Frontal cortex (tissue), 3 donors: ENCODE measurements at regions not wholly inside any gene's neighbourhood (a gene's known extent, or its start where the extent isn't known, plus 50 kb on each side); places are given as distances from the start of the nearest gene placed in this dataset.

Experiments used
- DNase-seq, 2 donors: peaks; one replicate each; pipeline ENCODE4 v3.0.0; 2012; ENCODE audit warnings: low spot score in 2 of 2
- FAIRE-seq: peaks from 2 replicates; lab custom pipeline; 2012; peaks lifted over from hg19 to GRCh38; lab: Jason Lieb, UNC
- donor health status: control.
- donor health status: control.
- donor health status: control.

DNA sequence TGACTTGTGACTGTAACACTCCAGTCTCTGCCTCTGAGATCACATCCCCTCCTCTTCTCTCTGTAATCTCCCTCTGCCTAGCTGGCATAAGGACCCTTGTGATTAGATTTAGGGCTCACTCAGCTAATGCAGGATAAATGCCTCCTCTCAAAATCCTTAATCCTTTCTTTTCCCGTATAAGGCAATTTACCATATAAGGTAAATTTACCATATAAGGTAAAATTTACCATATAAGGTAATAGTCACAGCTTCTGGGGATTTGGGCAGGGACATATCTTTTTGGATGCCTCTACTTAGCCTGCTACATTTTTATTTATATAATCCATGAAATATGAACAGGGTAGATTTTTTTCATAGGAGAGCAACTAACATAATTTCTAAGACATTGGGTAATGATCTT is 318.0 kb upstream of the PUM3 start:
- DNase-seq = no peak
- FAIRE-seq = no peak

DNA sequence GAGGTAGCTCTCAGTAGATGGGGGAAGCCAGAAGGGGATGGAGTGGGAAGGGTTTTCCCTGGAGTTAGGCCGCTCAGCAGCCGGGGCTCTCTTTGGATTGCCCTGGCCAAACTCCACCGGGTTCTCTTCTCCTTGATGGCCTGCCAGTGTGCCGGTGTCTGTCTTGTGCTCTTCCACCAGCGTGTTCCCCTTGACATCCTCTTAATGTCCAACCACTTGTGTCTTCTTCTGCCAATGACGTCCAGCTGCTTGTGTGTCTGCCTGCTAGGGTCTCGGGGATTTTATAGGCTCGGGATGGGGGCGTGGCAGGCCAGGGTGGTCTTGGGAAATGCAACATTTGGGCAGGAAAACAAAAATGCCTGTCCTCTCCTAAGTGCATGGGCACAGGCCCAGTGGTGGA is 313.1 kb upstream of the PUM3 start:
- no peak for FAIRE-seq
- no peak for DNase-seq

DNA sequence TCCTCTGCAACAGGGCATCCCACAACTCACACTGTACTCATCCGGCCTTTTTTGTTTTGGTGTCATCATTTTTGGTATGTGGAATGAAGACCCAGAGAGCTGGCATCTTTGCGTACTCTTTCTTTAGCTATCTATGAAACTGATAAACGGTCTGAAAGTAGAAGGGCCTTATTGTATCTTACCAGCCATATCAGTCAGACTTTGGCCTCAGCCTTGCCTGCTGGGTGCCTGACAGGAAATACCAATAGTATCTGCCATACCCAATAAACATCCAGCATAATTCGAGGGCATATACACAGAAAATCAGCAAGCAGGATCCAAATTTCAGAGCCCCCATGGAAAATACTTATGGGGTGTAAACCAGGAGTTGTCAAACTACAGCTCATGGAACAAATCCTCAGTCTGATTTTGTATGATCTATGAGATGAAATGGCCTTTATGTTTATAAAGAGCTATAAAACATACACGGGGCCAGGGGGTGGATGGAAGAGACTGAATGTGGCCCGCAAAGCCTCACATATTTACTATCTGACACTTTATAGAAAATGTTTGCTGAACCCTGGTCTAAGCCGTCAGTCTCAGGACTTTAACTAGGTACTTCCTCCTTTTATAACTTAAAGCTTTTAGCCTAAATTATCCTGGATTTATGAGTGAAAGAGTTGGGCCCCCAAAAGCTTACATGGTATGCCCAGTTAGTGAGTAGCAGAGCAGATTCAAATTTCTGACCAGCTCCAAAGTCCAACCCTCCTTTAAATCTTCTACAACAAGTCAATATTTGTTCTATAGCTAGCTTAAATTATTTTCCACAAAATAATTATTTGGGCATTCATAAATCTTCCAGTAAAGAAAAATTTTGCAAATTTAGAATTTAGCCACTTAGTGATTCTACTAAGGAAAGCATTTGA is 308.0 kb upstream of the PUM3 start:
- DNase-seq = no peak
- no peak for FAIRE-seq

DNA sequence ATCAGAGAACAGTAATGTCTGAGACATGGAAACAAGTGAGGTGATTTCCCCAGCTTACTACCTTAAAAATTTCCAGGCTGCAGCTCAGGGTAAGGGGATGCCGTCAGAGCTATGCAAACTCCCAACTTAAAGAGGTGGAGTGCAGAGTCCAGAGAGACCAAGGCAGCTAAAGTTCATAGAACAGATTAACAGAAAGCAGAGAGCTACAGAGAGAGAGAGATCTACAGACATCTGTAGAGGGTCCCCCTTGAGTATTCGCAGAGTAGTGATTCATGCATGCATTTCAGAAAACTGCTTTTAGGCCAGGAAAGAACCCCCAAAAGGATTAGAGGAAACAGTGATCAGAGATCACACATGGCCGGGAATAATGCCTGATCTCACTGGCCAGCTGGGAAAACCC is 306.2 kb upstream of the PUM3 start:
- DNase-seq (no peak), FAIRE-seq (no peak)

DNA sequence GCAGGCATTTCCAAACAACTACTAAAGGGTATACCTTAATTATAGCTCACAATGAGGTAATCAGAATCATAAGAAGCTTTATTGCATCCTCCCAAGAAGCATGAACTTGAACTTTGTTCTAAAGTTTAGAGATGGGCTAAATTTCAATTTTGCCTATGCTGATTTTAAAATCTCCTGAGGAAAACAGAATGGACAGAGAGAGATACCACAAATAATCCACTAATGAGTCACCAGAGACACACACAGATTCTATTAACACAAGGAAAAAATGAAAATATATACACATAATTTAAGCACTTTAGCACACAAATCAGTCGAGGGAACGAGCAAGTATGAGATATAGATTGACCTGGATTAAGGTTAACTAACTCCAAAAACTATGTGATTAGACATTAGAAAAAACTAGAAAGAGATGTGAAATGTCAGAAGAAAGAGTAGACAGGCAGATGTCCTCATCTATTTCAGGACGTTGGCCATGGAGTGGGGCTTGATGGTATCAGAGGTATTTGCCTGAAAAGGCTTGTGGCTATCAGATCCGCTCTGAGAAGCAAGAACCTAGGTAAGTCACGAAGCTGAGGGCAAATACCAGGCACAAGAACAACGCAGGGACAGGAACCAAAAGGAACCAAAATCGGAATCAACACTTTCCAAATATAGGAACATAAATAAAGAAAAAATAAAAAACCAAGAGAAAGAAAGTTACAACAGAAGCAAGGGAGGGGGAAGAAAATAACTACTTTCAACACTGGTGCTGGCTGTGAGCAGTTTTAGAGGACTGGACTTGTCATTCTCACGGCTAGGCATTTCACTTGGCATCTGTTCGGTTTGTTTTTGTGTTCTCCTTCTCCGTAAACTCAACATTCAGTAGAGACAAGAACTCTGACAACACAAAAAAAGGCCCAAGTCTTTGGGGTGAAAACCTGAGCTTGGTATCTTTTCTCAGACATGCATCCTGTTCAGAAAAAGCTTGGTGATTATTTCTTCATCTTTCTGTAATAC is 294.6 kb upstream of the PUM3 start:
- DNase-seq (no peak), FAIRE-seq (no peak)

DNA sequence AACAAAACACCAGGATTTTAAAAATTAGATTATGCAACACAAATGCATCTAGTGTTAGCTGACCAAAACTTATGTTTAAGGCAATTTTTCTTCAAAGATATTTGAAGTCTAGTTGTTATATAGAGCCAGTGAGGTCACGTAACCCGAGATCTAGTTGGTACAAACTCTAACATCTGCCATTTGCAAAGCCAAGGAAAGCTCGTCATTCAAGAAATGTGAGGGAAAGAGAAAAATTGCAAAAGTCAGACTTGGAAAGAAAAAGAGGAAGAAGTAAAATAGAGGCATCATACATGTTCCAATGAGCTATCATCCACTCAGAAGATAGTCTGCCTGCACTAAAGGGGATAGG is 293.4 kb upstream of the PUM3 start:
- DNase-seq (no peak), FAIRE-seq (no peak)

DNA sequence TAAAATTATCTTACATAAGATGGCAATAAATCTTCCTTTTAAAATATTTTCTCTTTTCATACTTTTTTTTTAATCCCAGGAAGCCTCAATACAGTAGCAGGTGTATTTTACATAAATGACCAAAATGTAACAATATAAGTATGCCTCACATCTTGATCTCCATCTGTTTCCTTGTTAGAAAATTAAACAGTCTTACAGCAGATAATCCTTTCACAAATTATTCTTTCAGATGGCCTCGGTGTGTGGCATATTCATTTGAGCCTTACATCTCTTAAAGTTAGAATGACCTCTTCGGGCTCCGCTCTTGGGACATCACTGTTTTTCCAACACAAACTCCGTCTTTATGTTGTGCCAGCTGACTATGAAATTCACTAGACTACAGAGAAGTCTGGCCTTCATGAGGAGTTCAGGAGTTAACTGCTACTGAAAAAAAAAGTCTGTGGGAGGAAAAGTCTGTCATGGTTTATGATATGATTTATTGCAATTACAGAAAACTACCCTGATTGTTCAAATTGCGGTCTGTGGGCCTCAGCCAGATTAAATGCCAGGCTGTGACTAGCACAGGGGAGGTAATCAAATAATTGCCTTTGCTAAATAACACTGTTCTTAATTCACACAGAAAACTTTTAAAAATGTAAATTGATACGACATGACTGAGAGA is 292.9 kb upstream of the PUM3 start:
- FAIRE-seq = no peak
- no peak for DNase-seq

DNA sequence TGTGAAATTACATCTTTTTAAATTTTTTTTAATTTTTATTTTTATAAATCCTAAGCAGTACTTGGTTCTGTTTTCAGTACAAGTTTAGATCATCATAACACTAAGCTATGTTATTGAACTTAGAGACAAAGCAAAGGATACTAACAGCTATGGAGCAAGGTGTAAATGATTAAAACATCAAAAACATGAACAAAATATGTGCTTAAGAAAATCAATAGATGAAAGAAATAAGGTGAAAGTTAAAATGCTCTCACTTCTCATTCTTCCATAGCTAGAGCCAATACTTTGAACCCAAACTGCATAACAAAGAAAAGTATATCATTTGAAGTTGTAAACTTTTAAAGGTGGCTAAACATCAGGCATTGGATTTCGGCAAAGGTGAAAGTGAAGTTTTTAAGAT is 292.3 kb upstream of the PUM3 start:
- DNase-seq (no peak), FAIRE-seq (no peak)

DNA sequence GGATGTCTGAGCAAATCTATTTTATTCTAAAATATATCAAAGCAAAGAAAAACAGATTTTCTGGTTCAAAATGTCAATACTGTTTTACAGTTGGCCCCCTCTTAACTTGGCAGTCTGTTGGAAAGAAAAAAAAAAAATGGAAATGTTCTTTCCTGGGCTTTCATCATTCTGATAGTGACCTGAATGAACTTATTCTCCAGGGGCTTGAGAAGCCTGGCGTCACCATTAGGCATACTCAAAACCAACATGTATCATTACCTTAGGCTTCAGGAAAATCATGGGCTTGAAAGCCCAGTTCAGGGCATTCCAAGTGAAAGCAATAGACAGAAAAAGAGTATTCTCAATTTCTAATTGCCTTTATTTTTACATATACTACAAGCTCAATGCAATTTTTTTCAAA is 283.7 kb upstream of the PUM3 start:
- FAIRE-seq (no peak), DNase-seq (no peak)

DNA sequence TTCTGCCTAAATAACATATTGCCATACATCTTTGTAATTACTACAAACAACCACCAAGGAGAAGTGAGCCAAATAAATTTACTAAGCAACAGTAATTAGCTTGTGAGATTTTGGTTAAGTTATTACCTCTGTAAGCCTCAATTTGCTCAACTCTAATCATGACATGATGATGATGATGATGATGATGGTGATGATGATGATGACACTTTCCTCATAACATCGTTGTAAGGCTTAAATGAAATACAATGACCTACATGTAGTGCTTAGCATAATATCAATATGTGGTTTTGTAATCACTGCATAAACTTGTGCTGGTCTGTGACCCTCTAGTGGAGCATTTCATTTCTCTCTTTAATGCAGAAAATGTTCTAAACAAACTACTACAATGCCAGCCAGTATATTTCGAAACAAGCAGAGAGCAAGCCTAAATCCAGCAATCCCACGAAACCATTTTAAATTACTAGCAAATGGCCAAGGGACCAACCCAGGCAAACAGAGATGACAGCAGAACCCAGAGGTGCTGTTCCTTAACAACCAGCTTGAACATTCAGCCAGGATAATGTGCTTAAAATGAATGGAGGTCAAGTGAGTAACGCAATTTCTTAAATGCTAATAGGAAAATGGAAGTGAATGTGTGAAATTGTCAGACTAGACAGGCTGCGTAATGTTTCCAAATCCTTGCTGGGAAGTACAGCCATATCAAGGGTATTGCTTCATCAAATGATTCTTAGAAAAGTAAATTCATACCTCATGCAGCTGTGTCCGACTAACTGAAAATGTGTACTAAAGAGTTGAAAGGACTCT is 281.9 kb upstream of the PUM3 start:
- no peak for FAIRE-seq
- no peak for DNase-seq

DNA sequence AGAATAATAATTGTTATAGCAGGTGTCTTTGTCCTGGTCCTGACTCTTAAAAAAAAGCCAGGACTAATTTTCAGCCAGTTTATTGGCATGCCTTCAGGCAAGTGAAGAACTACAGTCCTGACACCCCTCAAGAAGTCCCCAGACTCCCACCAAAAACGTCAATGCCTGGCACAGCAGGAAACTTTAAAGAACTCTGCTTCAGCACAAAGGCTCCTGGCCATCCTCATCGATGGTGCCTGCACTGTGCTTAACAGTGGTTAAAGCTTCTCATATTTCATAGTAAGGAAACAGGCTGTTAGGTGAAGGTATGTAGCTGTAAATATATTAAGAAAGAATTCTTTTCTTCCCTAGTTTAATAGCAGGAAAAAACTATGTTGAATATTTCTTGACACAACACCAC is 280.1 kb upstream of the PUM3 start:
- DNase-seq (no peak), FAIRE-seq (no peak)

DNA sequence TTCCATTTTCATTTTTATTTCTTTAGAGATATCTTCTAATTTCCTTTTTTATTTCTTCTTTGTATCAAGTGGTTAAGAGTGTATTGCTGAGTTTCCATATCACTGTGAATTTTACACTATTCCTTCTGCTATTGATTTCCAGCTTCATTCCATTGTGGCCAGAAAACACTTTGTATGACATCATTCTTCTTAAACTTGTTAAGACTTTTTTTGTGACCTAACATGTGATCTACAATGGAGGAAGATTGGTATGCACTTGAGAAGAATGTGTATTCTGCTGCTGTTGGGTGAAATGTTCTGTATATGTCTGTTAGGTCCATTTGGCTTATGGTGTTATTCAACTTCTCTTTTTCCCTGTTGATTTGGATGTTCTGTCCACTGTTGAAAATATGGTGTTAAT is 274.2 kb upstream of the PUM3 start:
- DNase-seq (no peak), FAIRE-seq (no peak)

DNA sequence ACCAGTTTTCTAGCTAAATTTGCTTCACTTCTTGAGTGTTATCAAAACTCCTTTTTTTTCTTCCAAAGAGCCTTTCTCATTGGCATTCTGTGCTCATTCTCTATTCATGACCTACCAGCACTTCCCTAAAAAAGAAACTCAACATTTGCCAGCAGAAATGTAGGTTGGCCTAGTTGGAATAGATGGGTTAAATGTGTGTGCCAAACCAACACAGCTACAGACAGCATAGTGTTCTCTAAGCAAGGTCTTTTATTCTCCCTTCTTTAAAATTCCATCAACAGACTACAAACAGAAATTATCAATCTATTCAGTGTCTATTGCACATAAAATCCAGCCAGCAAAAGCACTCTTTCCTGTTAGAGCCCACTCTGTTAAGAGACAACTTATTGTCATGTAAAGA is 255.8 kb upstream of the PUM3 start:
- DNase-seq = peak in 1 of 2 donors; percentile 12
- FAIRE-seq = no peak

DNA sequence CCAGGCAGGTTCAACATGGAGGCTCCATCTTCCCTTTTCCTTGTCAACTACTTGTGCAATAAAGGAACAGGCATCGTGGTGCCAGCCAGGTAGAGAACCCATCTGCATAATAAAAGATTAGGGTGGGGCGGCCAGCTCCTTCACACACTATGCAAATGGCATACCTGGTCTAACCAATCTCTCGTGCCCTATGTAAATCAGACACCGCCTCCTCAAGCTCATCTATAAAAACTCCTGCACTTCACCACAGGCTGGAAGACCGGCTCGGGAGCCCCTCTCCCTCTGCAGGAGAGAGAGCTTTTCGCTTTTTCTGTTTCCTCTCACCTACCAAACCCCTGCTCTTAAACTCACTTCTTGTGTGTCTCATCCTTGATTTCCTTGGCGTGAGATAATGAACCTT is 244.3 kb upstream of the PUM3 start:
- no peak for DNase-seq
- FAIRE-seq = no peak

DNA sequence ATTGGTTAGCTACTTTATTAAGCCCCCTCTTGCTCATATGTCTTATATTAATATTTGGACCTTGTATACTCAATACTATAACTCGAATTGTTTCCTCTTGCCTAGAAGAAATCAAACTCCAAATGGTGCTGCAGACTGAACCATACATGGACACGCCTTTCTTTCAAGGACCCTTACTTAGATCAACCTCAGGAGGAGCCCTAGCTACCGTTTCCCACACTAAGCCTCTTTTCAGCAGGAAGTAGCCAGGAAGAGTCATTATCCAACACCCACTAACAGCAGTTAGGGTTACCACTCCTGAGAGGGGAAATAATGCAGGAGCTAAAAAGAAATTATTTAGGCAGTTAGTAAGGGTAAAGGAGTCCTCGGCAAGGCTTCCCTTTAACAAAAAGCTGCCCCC is 243.8 kb upstream of the PUM3 start:
- FAIRE-seq = no peak
- no peak for DNase-seq

DNA sequence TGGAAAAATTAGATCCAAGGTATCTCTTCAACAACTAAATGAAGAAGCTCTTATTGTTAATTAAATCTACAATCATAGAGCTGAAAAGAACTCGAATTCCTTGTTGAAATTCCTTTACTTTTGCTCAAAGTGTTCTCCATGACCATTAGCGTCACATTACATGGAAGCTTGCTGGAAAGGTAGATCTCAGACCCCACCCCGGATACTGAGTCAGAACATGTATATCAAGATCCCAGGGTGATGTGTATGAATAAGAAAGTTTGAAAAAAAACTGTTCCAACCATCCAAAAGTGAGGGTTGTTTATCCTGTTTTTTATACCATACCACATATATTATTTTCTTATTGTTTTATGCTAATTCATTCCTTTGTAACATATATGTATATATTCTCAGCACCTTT is 237.1 kb upstream of the PUM3 start:
- no peak for FAIRE-seq
- no peak for DNase-seq

DNA sequence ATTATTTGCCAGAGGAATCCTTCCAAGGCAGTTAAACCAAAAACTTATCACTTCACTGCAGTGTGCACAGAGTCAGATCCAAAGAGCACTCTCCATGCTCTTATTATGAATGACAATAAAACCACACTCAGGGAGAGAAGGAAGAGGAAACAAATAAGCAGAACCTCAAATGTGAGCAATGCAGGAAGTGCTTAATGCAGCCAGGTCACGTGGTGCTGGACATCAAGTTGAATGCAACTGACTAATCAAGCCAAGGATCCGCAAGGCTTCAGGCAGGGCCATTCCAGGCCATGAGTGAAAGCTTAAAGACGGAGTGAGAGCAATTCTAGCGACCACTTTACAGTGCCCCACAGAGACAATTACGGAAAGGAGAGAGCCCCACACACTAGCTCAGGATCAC is 230.4 kb upstream of the PUM3 start:
- FAIRE-seq (no peak), DNase-seq (no peak)

DNA sequence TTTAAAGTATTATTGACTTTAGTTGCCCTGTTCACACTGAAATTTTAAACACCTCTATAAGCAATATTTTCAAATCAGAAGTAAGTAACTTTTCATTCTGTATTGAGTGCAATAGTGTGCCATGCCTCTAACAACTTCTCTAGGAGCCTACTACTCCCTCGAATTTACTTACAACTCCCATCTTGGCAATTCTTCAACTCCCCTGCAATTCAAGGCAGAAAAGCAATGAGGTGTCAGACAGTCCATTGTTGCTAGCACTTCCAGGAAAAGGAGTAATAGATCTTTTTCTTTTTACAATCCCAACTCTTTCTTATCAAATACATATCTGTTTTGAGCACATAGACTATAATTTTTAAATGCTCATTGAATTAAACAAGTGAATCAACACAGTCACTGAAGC is 222.7 kb upstream of the PUM3 start:
- FAIRE-seq (no peak), DNase-seq (no peak)

DNA sequence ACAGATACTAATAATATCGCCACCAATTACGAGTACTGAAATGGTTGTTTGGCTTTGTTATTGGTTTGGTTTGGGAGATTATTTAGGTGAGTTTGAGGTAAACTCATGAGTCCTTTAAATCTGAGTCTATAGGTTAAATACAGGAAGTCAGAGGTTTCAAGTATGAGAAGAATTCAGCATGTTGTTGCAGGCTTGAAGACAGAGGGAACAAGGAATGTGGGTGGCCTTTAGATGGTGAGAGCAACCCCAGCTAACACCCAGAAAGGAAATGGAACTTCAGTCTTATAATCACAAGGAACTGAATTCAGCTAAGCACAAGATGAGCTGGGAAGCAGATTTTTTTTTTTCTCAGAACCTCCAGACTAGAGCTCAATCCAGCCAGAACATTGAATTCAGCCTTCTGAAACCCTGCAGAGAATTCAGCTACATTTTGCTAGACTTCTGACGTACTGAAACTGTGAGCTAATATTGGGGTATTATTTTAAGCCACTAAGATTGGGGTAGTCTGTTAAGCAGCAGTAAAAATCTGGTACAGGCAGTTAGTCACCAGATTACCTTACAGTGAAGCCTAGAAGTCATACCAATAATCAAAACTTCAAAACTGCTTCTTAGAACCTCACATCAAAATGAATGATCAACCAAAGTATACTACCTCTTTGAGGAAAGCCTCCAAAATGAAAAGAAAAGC is 216.0 kb upstream of the PUM3 start:
- DNase-seq (no peak), FAIRE-seq (no peak)
